GM23338 (cell line): ENCODE measurements at regions not wholly inside any gene's neighbourhood (a gene's known extent, or its start where the extent isn't known, plus 50 kb on each side); places are given as distances from the start of the nearest gene placed in this dataset.

Source experiments
- ATAC-seq: fragments of 200-7000 bp; cut with Tn5 transposase; 3 replicates; pipeline ENCODE4 v1.9.1; 2020
- DNase-seq: peaks from one replicate; pipeline ENCODE4 v3.0.0-alpha.2; 2015; ENCODE audit warnings: low spot score
- H2AFZ ChIP-seq: fragments of 200-600 bp; sonication (generic); 2 replicates; pipeline ENCODE4 v1.8.0; 2016; ENCODE audit warnings: antibody characterized with exemption, mild to moderate bottlenecking, moderate library complexity
- H3F3A ChIP-seq: fragments of 200-600 bp; sonication (generic); replicated peaks from 2 replicates; pipeline ENCODE4 v1.8.0; 2017; ENCODE audit warnings: antibody characterized with exemption, mixed run types, low read depth
- H3K27ac ChIP-seq: fragments of 200-600 bp; sonication (generic); 2 replicates; pipeline ENCODE4 v1.6.1; 2016; ENCODE audit warnings: low read depth
- H3K27me3 ChIP-seq: fragments of 200-600 bp; sonication (generic); 2 replicates; pipeline ENCODE4 v1.8.0; 2016; ENCODE audit warnings: mild to moderate bottlenecking, mixed run types, moderate library complexity; ENCODE audit not compliant: insufficient read depth
- H3K36me3 ChIP-seq: fragments of 200-600 bp; sonication (generic); 2 replicates; pipeline ENCODE4 v1.8.0; 2016; ENCODE audit warnings: mild to moderate bottlenecking; ENCODE audit not compliant: insufficient read depth
- H3K4me1 ChIP-seq: fragments of 200-600 bp; sonication (generic); 2 replicates; pipeline ENCODE4 v1.8.0; 2016; ENCODE audit warnings: mild to moderate bottlenecking, moderate library complexity; ENCODE audit not compliant: insufficient read depth
- H3K4me2 ChIP-seq: fragments of 200-600 bp; sonication (generic); 2 replicates; pipeline ENCODE4 v1.7.1; 2017; ENCODE audit warnings: mixed run types
- H3K4me3 ChIP-seq: fragments of 200-600 bp; sonication (generic); 2 replicates; pipeline ENCODE4 v1.6.1; 2016; ENCODE audit warnings: mixed run types
- H3K79me2 ChIP-seq: fragments of 200-600 bp; sonication (generic); replicated peaks from 2 replicates; pipeline ENCODE4 v1.8.0; 2017; ENCODE audit warnings: mild to moderate bottlenecking; ENCODE audit not compliant: insufficient read depth
- H3K9me2 ChIP-seq: fragments of 200-600 bp; sonication (generic); 2 replicates; pipeline ENCODE4 v1.8.0; 2017; ENCODE audit not compliant: insufficient read depth
- H4K20me1 ChIP-seq: fragments of 200-600 bp; sonication (generic); replicated peaks from 2 replicates; pipeline ENCODE4 v1.8.0; 2017; ENCODE audit warnings: mild to moderate bottlenecking; ENCODE audit not compliant: insufficient read depth
- H3K27ac Mint-ChIP-seq: 2 replicates; pipeline ENCODE4 v1.8.0; 2020; ENCODE audit warnings: inconsistent platforms, mild to moderate bottlenecking, moderate library complexity, mixed read lengths
- H3K27me3 Mint-ChIP-seq: 3 replicates; pipeline ENCODE4 v1.8.0; 2022; ENCODE audit warnings: low read depth, mild to moderate bottlenecking, moderate library complexity, mixed read lengths, inconsistent platforms; ENCODE audit not compliant: insufficient read depth, poor library complexity
- H3K36me3 Mint-ChIP-seq: 3 replicates; pipeline ENCODE4 v1.8.0; 2021; ENCODE audit warnings: low read depth, mild to moderate bottlenecking, inconsistent platforms, moderate library complexity, mixed read lengths
- H3K4me1 Mint-ChIP-seq: 3 replicates; pipeline ENCODE4 v1.8.0; 2020; ENCODE audit warnings: mild to moderate bottlenecking, inconsistent platforms, mixed read lengths
- H3K4me3 Mint-ChIP-seq: 3 replicates; pipeline ENCODE4 v1.8.0; 2021; ENCODE audit warnings: moderate library complexity, mild to moderate bottlenecking, inconsistent platforms, mixed read lengths
- H3K9me3 Mint-ChIP-seq: 3 replicates; pipeline ENCODE4 v1.8.0; 2020; ENCODE audit warnings: moderate library complexity, mild to moderate bottlenecking, inconsistent platforms, mixed read lengths
- CREB1 ChIP-seq: fragments of 250-450 bp; sonication (Bioruptor Pico); IDR thresholded peaks from 2 replicates; pipeline ENCODE4 v1.5.0; 2020; ENCODE audit warnings: low read depth, mild to moderate bottlenecking, moderate library complexity
- EZH2 ChIP-seq: fragments of 200-600 bp; sonication (generic); IDR thresholded peaks from one replicate; pipeline ENCODE4 v1.8.0; 2017; ENCODE audit warnings: antibody characterized with exemption, mild to moderate bottlenecking, low read depth; ENCODE audit not compliant: unreplicated experiment
- EZH2phosphoT487 ChIP-seq: fragments of 200-600 bp; sonication (generic); IDR thresholded peaks from one replicate; pipeline ENCODE4 v1.8.1; 2018; ENCODE audit warnings: antibody characterized with exemption; ENCODE audit not compliant: unreplicated experiment
- JUNB ChIP-seq: IDR thresholded peaks from one replicate; pipeline ENCODE4 v1.6.1; 2016; ENCODE audit warnings: antibody characterized with exemption; ENCODE audit not compliant: unreplicated experiment
- NANOG ChIP-seq: IDR thresholded peaks from 2 replicates; pipeline ENCODE4 v1.6.1; 2016; ENCODE audit warnings: antibody characterized with exemption, borderline replicate concordance
- POLR2AphosphoS5 ChIP-seq: IDR thresholded peaks from 2 replicates; pipeline ENCODE4 v1.6.1; 2016; ENCODE audit warnings: antibody characterized with exemption, low read depth
- REST ChIP-seq: IDR thresholded peaks from one replicate; pipeline ENCODE4 v1.6.1; 2018; ENCODE audit warnings: antibody characterized with exemption; ENCODE audit not compliant: unreplicated experiment
- STAT1 ChIP-seq: IDR thresholded peaks from one replicate; pipeline ENCODE4 v1.6.1; 2016; ENCODE audit warnings: antibody characterized with exemption; ENCODE audit not compliant: unreplicated experiment
- ZNF114 ChIP-seq: fragments of 250-450 bp; sonication (Bioruptor Pico); IDR thresholded peaks from 2 replicates; pipeline ENCODE4 v1.5.0; 2020; ENCODE audit warnings: mild to moderate bottlenecking, moderate library complexity
- ZNF331 ChIP-seq: fragments of 250-450 bp; sonication (Bioruptor Pico); IDR thresholded peaks from 2 replicates; pipeline ENCODE4 v1.5.0; 2020; ENCODE audit warnings: low read depth, mild to moderate bottlenecking, moderate library complexity
- ZNF462 ChIP-seq: fragments of 250-450 bp; sonication (Bioruptor Pico); IDR thresholded peaks from 2 replicates; pipeline ENCODE4 v1.5.0; 2020; ENCODE audit warnings: mild to moderate bottlenecking, moderate library complexity
- TF ChIP-seq, protein P1 (sequence below), 2 experiments: fragments of 200-600 bp in 1 of 2; sonication (generic) in 1 of 2; conservative IDR thresholded peaks; 2 replicates each; pipeline versions ENCODE4 v1.5.1 to v1.6.1; 2016 to 2017; ENCODE audit warnings: antibody characterized with exemption in 2 of 2, low read depth in 2 of 2, mild to moderate bottlenecking in 2 of 2, moderate library complexity in 1 of 2
- TF ChIP-seq, protein P2 (sequence below): IDR thresholded peaks from 2 replicates; pipeline ENCODE4 v1.6.1; 2016; ENCODE audit warnings: antibody characterized with exemption

- H3K9me2 ChIP-seq, result no peaks in the 10 kb centered on the region
- H3K4me1 ChIP-seq, result peaks cover 6% of the 10 kb centered on the region
- no peaks in the 10 kb centered on the region for H3K79me2 ChIP-seq
- peaks cover 34% of the 10 kb centered on the region for H3K4me1 Mint-ChIP-seq
- no peak overlapping the region for H3K4me3 ChIP-seq
- H3K36me3 Mint-ChIP-seq, result no peaks in the 10 kb centered on the region
- no peaks in the 10 kb centered on the region for H4K20me1 ChIP-seq
- H3K4me2 ChIP-seq, result no peak overlapping the region
- H3K27ac Mint-ChIP-seq, result no peak overlapping the region
- no peak for ATAC-seq
- H3K27ac ChIP-seq, result no peak overlapping the region
- no peaks in the 10 kb centered on the region for H3K27me3 ChIP-seq
- peak overlapping the region; percentile 66 for H2AFZ ChIP-seq
- no peaks in the 10 kb centered on the region; the same call in 2 of the 3 replicates for H3K9me3 Mint-ChIP-seq
- peaks cover 5% of the 10 kb centered on the region for H3K27me3 Mint-ChIP-seq
- no peak for TF ChIP-seq ZNF462
- TF ChIP-seq, protein P1, sequence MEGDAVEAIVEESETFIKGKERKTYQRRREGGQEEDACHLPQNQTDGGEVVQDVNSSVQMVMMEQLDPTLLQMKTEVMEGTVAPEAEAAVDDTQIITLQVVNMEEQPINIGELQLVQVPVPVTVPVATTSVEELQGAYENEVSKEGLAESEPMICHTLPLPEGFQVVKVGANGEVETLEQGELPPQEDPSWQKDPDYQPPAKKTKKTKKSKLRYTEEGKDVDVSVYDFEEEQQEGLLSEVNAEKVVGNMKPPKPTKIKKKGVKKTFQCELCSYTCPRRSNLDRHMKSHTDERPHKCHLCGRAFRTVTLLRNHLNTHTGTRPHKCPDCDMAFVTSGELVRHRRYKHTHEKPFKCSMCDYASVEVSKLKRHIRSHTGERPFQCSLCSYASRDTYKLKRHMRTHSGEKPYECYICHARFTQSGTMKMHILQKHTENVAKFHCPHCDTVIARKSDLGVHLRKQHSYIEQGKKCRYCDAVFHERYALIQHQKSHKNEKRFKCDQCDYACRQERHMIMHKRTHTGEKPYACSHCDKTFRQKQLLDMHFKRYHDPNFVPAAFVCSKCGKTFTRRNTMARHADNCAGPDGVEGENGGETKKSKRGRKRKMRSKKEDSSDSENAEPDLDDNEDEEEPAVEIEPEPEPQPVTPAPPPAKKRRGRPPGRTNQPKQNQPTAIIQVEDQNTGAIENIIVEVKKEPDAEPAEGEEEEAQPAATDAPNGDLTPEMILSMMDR (conservative IDR thresholded peaks at IDR 0.05; ENCODE audit: low read depth in 2 of 2), result no peak
- no peak for TF ChIP-seq CREB1 (CRISPR knock-in tag)
- TF ChIP-seq, protein P2, sequence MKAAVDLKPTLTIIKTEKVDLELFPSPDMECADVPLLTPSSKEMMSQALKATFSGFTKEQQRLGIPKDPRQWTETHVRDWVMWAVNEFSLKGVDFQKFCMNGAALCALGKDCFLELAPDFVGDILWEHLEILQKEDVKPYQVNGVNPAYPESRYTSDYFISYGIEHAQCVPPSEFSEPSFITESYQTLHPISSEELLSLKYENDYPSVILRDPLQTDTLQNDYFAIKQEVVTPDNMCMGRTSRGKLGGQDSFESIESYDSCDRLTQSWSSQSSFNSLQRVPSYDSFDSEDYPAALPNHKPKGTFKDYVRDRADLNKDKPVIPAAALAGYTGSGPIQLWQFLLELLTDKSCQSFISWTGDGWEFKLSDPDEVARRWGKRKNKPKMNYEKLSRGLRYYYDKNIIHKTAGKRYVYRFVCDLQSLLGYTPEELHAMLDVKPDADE, result no peak
- no peak for TF ChIP-seq ZNF331 (CRISPR knock-in tag)
- no peak for TF ChIP-seq NANOG
- no peak for TF ChIP-seq ZNF114
- TF ChIP-seq JUNB, result no peak
- no peak for TF ChIP-seq EZH2
- no peak for TF ChIP-seq STAT1
- no peak for TF ChIP-seq POLR2AphosphoS5
- no peak for TF ChIP-seq REST
- no peak for TF ChIP-seq EZH2phosphoT487
- DNase-seq, result no peak
- no peak overlapping the region for H3K4me3 Mint-ChIP-seq
- no peaks in the 10 kb centered on the region for H3K36me3 ChIP-seq
- H3F3A ChIP-seq, result no peaks in the 10 kb centered on the region
Observed at GRCh38 chr2:16039055-16039454, 98.7 kb downstream of the MYCN start.
